ENCODE measurements at regions not wholly inside any gene's neighbourhood (a gene's known extent, or its start where the extent isn't known, plus 50 kb on each side); places are given as distances from the start of the nearest gene placed in this dataset.

DNA sequence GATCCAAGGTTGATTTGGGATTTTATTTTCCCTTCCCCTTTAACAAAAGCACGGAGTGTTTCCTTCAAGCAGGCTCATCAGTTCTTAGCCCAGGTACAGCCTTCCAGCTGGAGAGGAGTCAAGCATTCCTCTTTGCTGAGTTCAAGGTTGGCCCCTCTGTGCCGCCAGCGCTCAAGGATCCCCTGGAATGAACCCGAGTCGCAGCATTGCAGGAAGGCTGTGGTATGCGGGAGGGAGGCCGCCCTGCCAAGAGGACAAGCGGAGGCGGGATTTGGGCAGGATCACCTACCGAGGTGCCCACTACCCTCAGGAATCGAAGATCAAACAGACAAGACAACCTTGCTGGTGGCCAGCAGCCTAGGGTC lies 53.9 kb upstream of the NCOR2 start:
- H3K27ac Mint-ChIP-seq: no peak overlapping the region; a peak in 1 of 7 replicates
- Histone ChIP-seq H3K27ac (ENCODE audit: insufficient read length, low read depth, low read length) (no peak overlapping the region), H3K4me2 (ENCODE audit: insufficient read depth, insufficient read length, low read length) (no peak overlapping the region)

More for the DNA sequence above, 53.9 kb upstream of the NCOR2 start:
- Mint-ChIP-seq H3K36me3 (ENCODE audit: insufficient read depth in 1 of 3, low read depth in 3 of 3) (no peaks in the 10 kb centered on the region), H3K9me3 (peaks cover 0 to 9% of the 10 kb centered on the region in 2 experiments; a peak in 2 of 5 replicates), H3K4me3 (no peak overlapping the region), H3K27me3 (ENCODE audit: low read depth) (peaks cover 5% of the 10 kb centered on the region; the same call in 1 of the 2 replicates), H3K4me1 (peaks cover 12 to 17% of the 10 kb centered on the region in 2 experiments)
- H2BK5ac ChIP-seq (ENCODE audit: insufficient read length, low read length): no peak overlapping the region
- H3K4me1 ChIP-seq (ENCODE audit: insufficient read depth, low read length): no peaks in the 10 kb centered on the region
- no peak overlapping the region for H2BK20ac ChIP-seq (ENCODE audit: low read depth, low read length, poor library complexity, severe bottlenecking)
- H2AK5ac ChIP-seq (ENCODE audit: insufficient read length, low read length): no peak overlapping the region
- H3K79me2 ChIP-seq (ENCODE audit: insufficient read depth, low read length): no peaks in the 10 kb centered on the region
- no peaks in the 10 kb centered on the region for H3K23me2 ChIP-seq (ENCODE audit: insufficient read length, low read depth, low read length, poor library complexity, severe bottlenecking)
- peak; percentile 70 for DNase-seq
- H3K56ac ChIP-seq (ENCODE audit: insufficient read length, low read depth, low read length): no peak overlapping the region
- no peaks in the 10 kb centered on the region for H3K79me1 ChIP-seq (ENCODE audit: insufficient read depth, low read depth, low read length, poor library complexity, severe bottlenecking)
- no peaks in the 10 kb centered on the region for H3K9me3 ChIP-seq (ENCODE audit: control insufficient read depth, low read depth, low read length)
- no peak overlapping the region for H2BK120ac ChIP-seq (ENCODE audit: low read depth, low read length, poor library complexity, severe bottlenecking)
- no peak overlapping the region for H2BK12ac ChIP-seq (ENCODE audit: insufficient read length, low read depth, low read length)
- TF ChIP-seq, protein P1, sequence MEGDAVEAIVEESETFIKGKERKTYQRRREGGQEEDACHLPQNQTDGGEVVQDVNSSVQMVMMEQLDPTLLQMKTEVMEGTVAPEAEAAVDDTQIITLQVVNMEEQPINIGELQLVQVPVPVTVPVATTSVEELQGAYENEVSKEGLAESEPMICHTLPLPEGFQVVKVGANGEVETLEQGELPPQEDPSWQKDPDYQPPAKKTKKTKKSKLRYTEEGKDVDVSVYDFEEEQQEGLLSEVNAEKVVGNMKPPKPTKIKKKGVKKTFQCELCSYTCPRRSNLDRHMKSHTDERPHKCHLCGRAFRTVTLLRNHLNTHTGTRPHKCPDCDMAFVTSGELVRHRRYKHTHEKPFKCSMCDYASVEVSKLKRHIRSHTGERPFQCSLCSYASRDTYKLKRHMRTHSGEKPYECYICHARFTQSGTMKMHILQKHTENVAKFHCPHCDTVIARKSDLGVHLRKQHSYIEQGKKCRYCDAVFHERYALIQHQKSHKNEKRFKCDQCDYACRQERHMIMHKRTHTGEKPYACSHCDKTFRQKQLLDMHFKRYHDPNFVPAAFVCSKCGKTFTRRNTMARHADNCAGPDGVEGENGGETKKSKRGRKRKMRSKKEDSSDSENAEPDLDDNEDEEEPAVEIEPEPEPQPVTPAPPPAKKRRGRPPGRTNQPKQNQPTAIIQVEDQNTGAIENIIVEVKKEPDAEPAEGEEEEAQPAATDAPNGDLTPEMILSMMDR (conservative IDR thresholded peaks at IDR 0.05): no peak
- H3K27me3 ChIP-seq (ENCODE audit: insufficient read depth, low read length): no peaks in the 10 kb centered on the region
- H3T11ph ChIP-seq (ENCODE audit: low read length): no peak overlapping the region
- H3K14ac ChIP-seq (ENCODE audit: insufficient read depth, low read length): peak overlapping the region; percentile 46; the same call in 1 of the 2 replicates
- no peak overlapping the region for H2BK15ac ChIP-seq (ENCODE audit: low read depth, low read length)
- H4K20me1 ChIP-seq (ENCODE audit: control insufficient read depth, insufficient read depth, insufficient read length): no peaks in the 10 kb centered on the region
- H4K5ac ChIP-seq (ENCODE audit: insufficient read length, low read depth, low read length): no peak overlapping the region
- no peak overlapping the region for H3K18ac ChIP-seq (ENCODE audit: insufficient read length, low read depth, low read length)
- WGBS (ENCODE audit: extremely low coverage, insufficient read length, low lambda C conversion rate): no CpG with 5 or more reads among the region's 11 CpGs
- no peak overlapping the region for H4K8ac ChIP-seq (replicated peaks; ENCODE audit: insufficient read length, low read depth, low read length)
- H2AFZ ChIP-seq (ENCODE audit: low read length): no peak overlapping the region
- H3K9ac ChIP-seq (ENCODE audit: extremely low read depth, insufficient read length, low read length): no peak overlapping the region
- no peak overlapping the region for H3K23ac ChIP-seq (ENCODE audit: insufficient read length, low read depth, low read length)
- H3K4ac ChIP-seq (ENCODE audit: low read depth, low read length): no peak overlapping the region
- H4K91ac ChIP-seq (ENCODE audit: insufficient read length, low read depth, low read length): no peak overlapping the region

Data from H9 (cell line).